A673 (cell line): ENCODE measurements at regions not wholly inside any gene's neighbourhood (a gene's known extent, or its start where the extent isn't known, plus 50 kb on each side); places are given as distances from the start of the nearest gene placed in this dataset.

Experiments used
- BruUV-seq: library from RNA; stranded (reverse); fragments of 400-500 nt; replicated peaks from 2 replicates; lab custom pipeline; 2021; lab: Mats Ljungman, UMichigan
- CTCF ChIA-PET: fragments of 300-600 bp; sonication (Branson Sonifier 250); formaldehyde crosslinking; loops from one replicate; lab custom pipeline; 2022; ENCODE audit warnings: antibody characterized with exemption; lab: Charles Lee
- POLR2A ChIA-PET: fragments of 300-600 bp; sonication (Branson Sonifier 250); formaldehyde crosslinking; loops from one replicate; lab custom pipeline; 2022; ENCODE audit warnings: antibody characterized with exemption; ENCODE audit not compliant: low non-redundant PET; lab: Charles Lee
- DNase-seq: peaks from one replicate; pipeline ENCODE4 v3.0.0-alpha.2; 2015; ENCODE audit warnings: low spot score
- H3K27ac ChIP-seq: fragments of 200-600 bp; sonication (generic); 2 replicates; pipeline ENCODE4 v1.5.1; 2016; ENCODE audit warnings: mixed run types, low read depth, mild to moderate bottlenecking, mixed read lengths, antibody characterized with exemption, low read length; ENCODE audit not compliant: poor library complexity, severe bottlenecking
- H3K27me3 ChIP-seq: fragments of 200-600 bp; sonication (generic); replicated peaks from 2 replicates; pipeline ENCODE4 v1.6.1; 2017; ENCODE audit warnings: mixed run types, low read depth, mild to moderate bottlenecking, mixed read lengths, antibody characterized with exemption, low read length; ENCODE audit not compliant: insufficient read depth, poor library complexity
- H3K36me3 ChIP-seq: fragments of 200-600 bp; sonication (generic); 2 replicates; pipeline ENCODE4 v1.6.1; 2016; ENCODE audit warnings: mixed run types, mild to moderate bottlenecking, mixed read lengths, antibody characterized with exemption, low read length; ENCODE audit not compliant: insufficient read depth, poor library complexity, severe bottlenecking
- H3K4me1 ChIP-seq: fragments of 200-600 bp; sonication (generic); 2 replicates; pipeline ENCODE4 v1.6.1; 2017; ENCODE audit warnings: mixed run types, mild to moderate bottlenecking, mixed read lengths, antibody characterized with exemption, low read length; ENCODE audit not compliant: insufficient read depth, poor library complexity, severe bottlenecking
- H3K4me3 ChIP-seq: fragments of 200-600 bp; sonication (generic); 2 replicates; pipeline ENCODE4 v1.5.1; 2016; ENCODE audit warnings: low read depth, mixed run types, mild to moderate bottlenecking, mixed read lengths, low read length; ENCODE audit not compliant: poor library complexity, severe bottlenecking
- H3K9me3 ChIP-seq: fragments of 200-600 bp; sonication (generic); 2 replicates; pipeline ENCODE4 v1.6.1; 2016; ENCODE audit warnings: mixed run types, low read depth, mild to moderate bottlenecking, mixed read lengths, antibody characterized with exemption, low read length; ENCODE audit not compliant: poor library complexity, severe bottlenecking
- EZH2 ChIP-seq: fragments of 200-600 bp; sonication (generic); IDR thresholded peaks from 2 replicates; pipeline ENCODE4 v1.6.1; 2017; ENCODE audit warnings: borderline replicate concordance, low read depth, mild to moderate bottlenecking, mixed read lengths, antibody characterized with exemption, low read length; ENCODE audit not compliant: poor library complexity, severe bottlenecking
- intact Hi-C: fragments of 100-400 bp; cut with micrococcal nuclease; formaldehyde crosslinking; loops from one replicate; pipeline ENCODE4 v1.10.0; 2022; ENCODE audit not compliant: unreplicated experiment
- TF ChIP-seq, protein P1 (sequence below): fragments of 300-800, 200-600 bp; sonication (generic); conservative IDR thresholded peaks from 2 replicates; pipeline ENCODE4 v1.5.1; 2017; ENCODE audit warnings: low read depth, mild to moderate bottlenecking, antibody characterized with exemption, low read length, moderate library complexity, mixed read lengths

DNA sequence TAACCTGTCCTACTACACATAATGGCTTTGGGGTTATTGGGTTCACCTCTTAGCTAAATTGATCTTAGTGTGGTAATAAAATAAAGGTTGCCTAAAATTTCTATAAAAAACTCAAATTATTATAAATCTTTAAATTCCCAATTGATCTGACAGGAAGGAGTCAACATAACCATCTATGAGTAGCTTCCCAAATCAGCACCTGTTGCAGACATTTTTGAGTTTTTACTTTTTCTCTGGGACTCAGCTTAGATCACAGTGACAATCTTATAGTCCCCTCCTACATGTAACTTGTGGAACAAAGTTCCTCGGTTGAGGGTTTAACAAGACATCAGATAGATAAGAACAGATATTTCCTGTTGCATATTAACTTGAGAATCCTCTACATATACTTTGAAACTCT, 601.0 kb downstream of the TUSC7 start:
- no peak for DNase-seq
- Histone ChIP-seq H3K27me3 (no peaks in the 10 kb centered on the region), H3K9me3 (no peaks in the 10 kb centered on the region), H3K36me3 (no peaks in the 10 kb centered on the region), H3K4me1 (peaks cover 25% of the 10 kb centered on the region), H3K27ac (no peak overlapping the region), H3K4me3 (no peak overlapping the region)
- no peak for TF ChIP-seq EZH2
- TF ChIP-seq, protein P1, sequence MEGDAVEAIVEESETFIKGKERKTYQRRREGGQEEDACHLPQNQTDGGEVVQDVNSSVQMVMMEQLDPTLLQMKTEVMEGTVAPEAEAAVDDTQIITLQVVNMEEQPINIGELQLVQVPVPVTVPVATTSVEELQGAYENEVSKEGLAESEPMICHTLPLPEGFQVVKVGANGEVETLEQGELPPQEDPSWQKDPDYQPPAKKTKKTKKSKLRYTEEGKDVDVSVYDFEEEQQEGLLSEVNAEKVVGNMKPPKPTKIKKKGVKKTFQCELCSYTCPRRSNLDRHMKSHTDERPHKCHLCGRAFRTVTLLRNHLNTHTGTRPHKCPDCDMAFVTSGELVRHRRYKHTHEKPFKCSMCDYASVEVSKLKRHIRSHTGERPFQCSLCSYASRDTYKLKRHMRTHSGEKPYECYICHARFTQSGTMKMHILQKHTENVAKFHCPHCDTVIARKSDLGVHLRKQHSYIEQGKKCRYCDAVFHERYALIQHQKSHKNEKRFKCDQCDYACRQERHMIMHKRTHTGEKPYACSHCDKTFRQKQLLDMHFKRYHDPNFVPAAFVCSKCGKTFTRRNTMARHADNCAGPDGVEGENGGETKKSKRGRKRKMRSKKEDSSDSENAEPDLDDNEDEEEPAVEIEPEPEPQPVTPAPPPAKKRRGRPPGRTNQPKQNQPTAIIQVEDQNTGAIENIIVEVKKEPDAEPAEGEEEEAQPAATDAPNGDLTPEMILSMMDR, result no peak
- ChIA-PET POLR2A (no interaction called here), CTCF (no interaction called here)
- no TSS peak for BruUV-seq
- intact Hi-C loops, result no loop called here

DNA sequence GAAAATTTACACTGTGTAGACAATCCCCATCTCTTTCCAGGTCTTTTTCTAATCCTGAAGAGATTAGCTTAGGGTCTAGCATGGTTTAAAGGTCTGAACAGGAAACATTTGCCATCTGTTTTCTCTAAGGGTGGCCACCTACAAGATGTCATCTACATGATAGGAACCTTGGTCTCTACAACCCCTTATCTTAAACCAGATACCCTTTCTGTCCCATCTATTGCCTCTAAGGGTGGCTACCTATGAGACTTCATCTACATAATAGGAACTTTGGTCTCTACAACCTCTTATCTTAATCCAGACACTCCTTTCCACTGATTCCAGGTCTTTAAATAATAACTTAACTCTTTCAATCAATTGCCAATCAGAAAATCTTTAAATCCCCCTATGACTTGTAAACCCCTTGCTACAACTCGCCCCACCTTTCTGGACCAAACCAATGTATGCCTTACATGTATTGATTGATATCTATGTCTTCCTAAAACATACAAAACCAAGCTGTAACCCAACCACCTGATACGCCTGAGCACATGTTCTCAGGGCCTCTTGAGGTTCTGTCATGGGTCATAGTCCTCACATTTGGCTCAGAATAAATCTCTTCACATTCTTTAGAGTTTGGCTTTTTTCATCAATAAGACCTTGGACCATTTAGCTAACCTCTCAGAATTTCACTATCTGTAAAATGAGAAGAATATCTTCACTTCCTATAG, 605.0 kb downstream of the TUSC7 start:
- ChIA-PET CTCF (interaction anchor here (0.7 kb wide), 1 partner anchor 542 kb away, joined by 3 read pairs; no protein-coding TSS in a partner anchor), POLR2A (interaction anchor here (0.6 kb wide), 1 partner anchor 282 kb away, joined by 3 read pairs; no protein-coding TSS in a partner anchor)
- intact Hi-C loops, result no loop called here

DNA sequence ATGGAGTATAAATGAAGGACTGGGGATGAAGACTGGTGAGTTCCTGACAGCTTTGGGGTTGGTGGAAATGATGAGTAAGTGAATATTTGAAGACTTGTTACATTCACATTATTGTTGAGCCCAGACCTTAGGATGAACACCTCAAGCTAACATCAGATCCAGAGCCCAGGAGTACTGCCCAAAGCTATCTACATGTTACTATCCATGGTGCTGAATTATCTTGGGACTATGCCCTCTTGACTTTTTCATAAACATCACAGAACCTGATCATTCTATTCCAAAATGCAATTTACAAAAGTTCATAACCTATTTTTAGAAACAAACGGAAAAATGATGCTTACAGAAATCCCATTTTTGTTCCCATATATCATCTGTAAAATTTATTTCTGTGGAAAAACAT, 613.3 kb downstream of the TUSC7 start:
- Histone ChIP-seq H3K9me3 (peaks cover 6% of the 10 kb centered on the region), H3K36me3 (no peaks in the 10 kb centered on the region), H3K4me1 (no peaks in the 10 kb centered on the region), H3K4me3 (no peak overlapping the region), H3K27me3 (no peaks in the 10 kb centered on the region), H3K27ac (no peak overlapping the region)
- POLR2A ChIA-PET, result no interaction called here
- BruUV-seq, result no TSS peak
- peak; percentile 31 for DNase-seq
- CTCF ChIA-PET, result no interaction called here
- TF ChIP-seq, protein P1, result no peak
- TF ChIP-seq EZH2, result no peak
- intact Hi-C loops, result no loop called here

More for the DNA sequence above, 605.0 kb downstream of the TUSC7 start:
- H3K27me3 ChIP-seq, result no peaks in the 10 kb centered on the region
- no peaks in the 10 kb centered on the region for H3K4me1 ChIP-seq
- no peak overlapping the region for H3K4me3 ChIP-seq
- BruUV-seq, result no TSS peak
- no peaks in the 10 kb centered on the region for H3K9me3 ChIP-seq
- no peak for DNase-seq
- TF ChIP-seq, protein P1, result no peak
- H3K36me3 ChIP-seq, result no peaks in the 10 kb centered on the region
- H3K27ac ChIP-seq, result no peak overlapping the region
